ENCODE measurements at regions not wholly inside any gene's neighbourhood (a gene's known extent, or its start where the extent isn't known, plus 50 kb on each side); places are given as distances from the start of the nearest gene placed in this dataset.

- TF ChIP-seq ZBTB33 (IDR thresholded peaks at IDR 0.05) (no peak), RAD21 (IDR thresholded peaks at IDR 0.05; ENCODE audit: insufficient read depth, low read depth, low read length) (no peak), MYC (IDR thresholded peaks at IDR 0.05; ENCODE audit: insufficient read depth, insufficient read length, insufficient replicate concordance, low read length, severe bottlenecking) (no peak), FOS (IDR thresholded peaks at IDR 0.05; ENCODE audit: borderline replicate concordance, extremely low read depth, insufficient read length) (no peak), WRNIP1 (IDR thresholded peaks at IDR 0.05; ENCODE audit: borderline replicate concordance, low read depth, low read length) (no peak), EP300 (IDR thresholded peaks at IDR 0.05; ENCODE audit: borderline replicate concordance in 1 of 2, control insufficient read depth in 1 of 2, low read depth in 2 of 2, low read length in 2 of 2) (no peak), ZNF592 (IDR thresholded peaks at IDR 0.05) (no peak), ZNF24 (IDR thresholded peaks at IDR 0.05) (no peak)
- TF ChIP-seq, protein P1, sequence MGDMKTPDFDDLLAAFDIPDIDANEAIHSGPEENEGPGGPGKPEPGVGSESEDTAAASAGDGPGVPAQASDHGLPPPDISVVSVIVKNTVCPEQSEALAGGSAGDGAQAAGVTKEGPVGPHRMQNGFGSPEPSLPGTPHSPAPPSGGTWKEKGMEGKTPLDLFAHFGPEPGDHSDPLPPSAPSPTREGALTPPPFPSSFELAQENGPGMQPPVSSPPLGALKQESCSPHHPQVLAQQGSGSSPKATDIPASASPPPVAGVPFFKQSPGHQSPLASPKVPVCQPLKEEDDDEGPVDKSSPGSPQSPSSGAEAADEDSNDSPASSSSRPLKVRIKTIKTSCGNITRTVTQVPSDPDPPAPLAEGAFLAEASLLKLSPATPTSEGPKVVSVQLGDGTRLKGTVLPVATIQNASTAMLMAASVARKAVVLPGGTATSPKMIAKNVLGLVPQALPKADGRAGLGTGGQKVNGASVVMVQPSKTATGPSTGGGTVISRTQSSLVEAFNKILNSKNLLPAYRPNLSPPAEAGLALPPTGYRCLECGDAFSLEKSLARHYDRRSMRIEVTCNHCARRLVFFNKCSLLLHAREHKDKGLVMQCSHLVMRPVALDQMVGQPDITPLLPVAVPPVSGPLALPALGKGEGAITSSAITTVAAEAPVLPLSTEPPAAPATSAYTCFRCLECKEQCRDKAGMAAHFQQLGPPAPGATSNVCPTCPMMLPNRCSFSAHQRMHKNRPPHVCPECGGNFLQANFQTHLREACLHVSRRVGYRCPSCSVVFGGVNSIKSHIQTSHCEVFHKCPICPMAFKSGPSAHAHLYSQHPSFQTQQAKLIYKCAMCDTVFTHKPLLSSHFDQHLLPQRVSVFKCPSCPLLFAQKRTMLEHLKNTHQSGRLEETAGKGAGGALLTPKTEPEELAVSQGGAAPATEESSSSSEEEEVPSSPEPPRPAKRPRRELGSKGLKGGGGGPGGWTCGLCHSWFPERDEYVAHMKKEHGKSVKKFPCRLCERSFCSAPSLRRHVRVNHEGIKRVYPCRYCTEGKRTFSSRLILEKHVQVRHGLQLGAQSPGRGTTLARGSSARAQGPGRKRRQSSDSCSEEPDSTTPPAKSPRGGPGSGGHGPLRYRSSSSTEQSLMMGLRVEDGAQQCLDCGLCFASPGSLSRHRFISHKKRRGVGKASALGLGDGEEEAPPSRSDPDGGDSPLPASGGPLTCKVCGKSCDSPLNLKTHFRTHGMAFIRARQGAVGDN (IDR thresholded peaks at IDR 0.05) = no peak
- TF ChIP-seq, protein P2, sequence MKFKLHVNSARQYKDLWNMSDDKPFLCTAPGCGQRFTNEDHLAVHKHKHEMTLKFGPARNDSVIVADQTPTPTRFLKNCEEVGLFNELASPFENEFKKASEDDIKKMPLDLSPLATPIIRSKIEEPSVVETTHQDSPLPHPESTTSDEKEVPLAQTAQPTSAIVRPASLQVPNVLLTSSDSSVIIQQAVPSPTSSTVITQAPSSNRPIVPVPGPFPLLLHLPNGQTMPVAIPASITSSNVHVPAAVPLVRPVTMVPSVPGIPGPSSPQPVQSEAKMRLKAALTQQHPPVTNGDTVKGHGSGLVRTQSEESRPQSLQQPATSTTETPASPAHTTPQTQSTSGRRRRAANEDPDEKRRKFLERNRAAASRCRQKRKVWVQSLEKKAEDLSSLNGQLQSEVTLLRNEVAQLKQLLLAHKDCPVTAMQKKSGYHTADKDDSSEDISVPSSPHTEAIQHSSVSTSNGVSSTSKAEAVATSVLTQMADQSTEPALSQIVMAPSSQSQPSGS (IDR thresholded peaks at IDR 0.05; ENCODE audit: low read length) = no peak
- no peaks in the 10 kb centered on the region for H3K27me3 ChIP-seq (replicated peaks in 1 of 2; ENCODE audit: control insufficient read depth in 2 of 2, insufficient read depth in 2 of 2, low read length in 1 of 2)
- H3K9me3 ChIP-seq (replicated peaks; ENCODE audit: control insufficient read depth, insufficient read depth, low read length) = no peaks in the 10 kb centered on the region
- no peaks in the 10 kb centered on the region for H3K79me2 ChIP-seq (ENCODE audit: control insufficient read depth, insufficient read depth, low read length)
- ChIA-PET POLR2A (no interaction called here), CTCF (no interaction called here), SMC1A (ENCODE audit: uncharacterized antibody, unreplicated experiment) (no interaction called here), RAD21 (ENCODE audit: unreplicated experiment) (no interaction called here)
- no peaks in the 10 kb centered on the region for H3K36me3 ChIP-seq (ENCODE audit: control insufficient read depth in 2 of 2, insufficient read depth in 2 of 2, low read length in 1 of 2)
- H2AFZ ChIP-seq (ENCODE audit: control insufficient read depth, low read depth, low read length) = no peak overlapping the region
- in situ Hi-C loops (cut with MboI) = no loop called here
- no peaks in the 10 kb centered on the region for H3K4me1 ChIP-seq (ENCODE audit: control insufficient read depth, insufficient read depth, low read length)
- FAIRE-seq (no peak), DNase-seq (ENCODE audit: low read depth, low spot score) (no peak), ATAC-seq (no peak)
- no peak overlapping the region for H3K9ac ChIP-seq (ENCODE audit: control insufficient read depth, insufficient read depth, low read length)
- H3K27ac ChIP-seq (ENCODE audit: control insufficient read depth, insufficient read depth) = no peak overlapping the region
- no TSS peak for BruUV-seq (replicated peaks)
- H3K4me3 ChIP-seq = no peak overlapping the region
- WGBS (ENCODE audit: insufficient coverage, insufficient replicate concordance, low lambda C conversion rate, missing lambda C conversion rate) = 30% methylated on average over 1 of the region's 1 CpG
- no peaks in the 10 kb centered on the region for H4K20me1 ChIP-seq (ENCODE audit: control insufficient read depth, insufficient read depth)
- H3K4me2 ChIP-seq (ENCODE audit: control insufficient read depth, insufficient read depth) = no peak overlapping the region
- intact Hi-C loops (cut with micrococcal nuclease; ENCODE audit: unreplicated experiment) = loop anchor here (10.0 kb wide), 1 partner anchor 206 kb away; no protein-coding TSS in a partner anchor
Observed at GRCh38 chr4:17120761-17121160, 222.3 kb upstream of the LDB2 start.
